ENCODE measurements at regions not wholly inside any gene's neighbourhood (a gene's known extent, or its start where the extent isn't known, plus 50 kb on each side); places are given as distances from the start of the nearest gene placed in this dataset.

DNA sequence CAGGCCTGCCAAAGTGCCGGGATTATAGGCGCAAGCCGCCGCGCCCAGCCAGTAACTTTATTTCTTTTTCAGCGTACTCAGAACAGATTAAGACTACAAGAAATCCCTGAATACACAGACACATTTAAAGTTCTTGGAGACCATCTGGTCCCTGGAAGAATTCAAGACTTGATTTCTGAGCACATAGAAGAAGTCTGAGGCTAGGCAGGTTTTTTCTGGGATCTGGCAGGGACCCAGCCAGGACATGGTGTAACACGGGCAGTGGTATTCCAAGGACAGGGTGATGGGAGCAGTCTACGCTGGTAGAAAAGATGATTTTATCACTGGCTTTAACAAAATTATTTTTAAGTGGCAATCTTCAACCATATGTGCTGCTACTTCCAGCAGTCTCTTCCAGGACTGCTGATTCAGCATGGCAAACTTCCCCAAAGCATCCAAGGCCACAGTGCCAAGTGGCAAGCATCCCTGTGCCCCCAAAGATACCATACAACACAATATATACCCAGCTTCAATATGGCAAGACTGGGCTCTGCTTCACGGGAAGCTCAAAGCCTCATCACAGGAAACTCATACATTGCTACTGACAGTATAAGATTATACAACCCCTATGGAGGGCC is 105.2 kb upstream of the OR5AK2 start:
- TF ChIP-seq, protein P1, sequence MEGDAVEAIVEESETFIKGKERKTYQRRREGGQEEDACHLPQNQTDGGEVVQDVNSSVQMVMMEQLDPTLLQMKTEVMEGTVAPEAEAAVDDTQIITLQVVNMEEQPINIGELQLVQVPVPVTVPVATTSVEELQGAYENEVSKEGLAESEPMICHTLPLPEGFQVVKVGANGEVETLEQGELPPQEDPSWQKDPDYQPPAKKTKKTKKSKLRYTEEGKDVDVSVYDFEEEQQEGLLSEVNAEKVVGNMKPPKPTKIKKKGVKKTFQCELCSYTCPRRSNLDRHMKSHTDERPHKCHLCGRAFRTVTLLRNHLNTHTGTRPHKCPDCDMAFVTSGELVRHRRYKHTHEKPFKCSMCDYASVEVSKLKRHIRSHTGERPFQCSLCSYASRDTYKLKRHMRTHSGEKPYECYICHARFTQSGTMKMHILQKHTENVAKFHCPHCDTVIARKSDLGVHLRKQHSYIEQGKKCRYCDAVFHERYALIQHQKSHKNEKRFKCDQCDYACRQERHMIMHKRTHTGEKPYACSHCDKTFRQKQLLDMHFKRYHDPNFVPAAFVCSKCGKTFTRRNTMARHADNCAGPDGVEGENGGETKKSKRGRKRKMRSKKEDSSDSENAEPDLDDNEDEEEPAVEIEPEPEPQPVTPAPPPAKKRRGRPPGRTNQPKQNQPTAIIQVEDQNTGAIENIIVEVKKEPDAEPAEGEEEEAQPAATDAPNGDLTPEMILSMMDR (IDR thresholded peaks at IDR 0.05), result no peak
- TF ChIP-seq POLR2A (IDR thresholded peaks at IDR 0.05), result no peak
- TF ChIP-seq POLR2AphosphoS5 (IDR thresholded peaks at IDR 0.05), result no peak

All from prostate gland (tissue), 2 donors.